ENCODE measurements at regions not wholly inside any gene's neighbourhood (a gene's known extent, or its start where the extent isn't known, plus 50 kb on each side); places are given as distances from the start of the nearest gene placed in this dataset.

DNA sequence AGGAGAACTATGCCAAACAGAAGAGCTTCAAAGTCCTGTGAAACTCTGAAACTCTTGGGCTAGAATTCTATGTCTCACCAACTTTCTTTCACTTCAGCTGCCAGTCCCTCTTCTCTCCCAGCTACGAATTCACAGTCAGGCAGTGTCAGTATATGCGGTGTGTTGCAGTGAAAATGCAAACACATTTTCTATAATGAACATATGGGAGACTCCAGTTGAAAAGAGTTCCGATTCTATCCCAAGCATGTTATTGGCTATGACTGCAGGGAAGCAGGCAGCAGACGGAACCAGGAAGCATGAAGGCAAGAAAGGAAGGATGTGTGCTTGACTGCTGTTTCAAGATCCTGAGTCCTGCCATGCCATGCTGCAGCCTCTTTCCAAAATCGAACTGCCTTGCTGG is 515.7 kb upstream of the TLE4 start:
- Mint-ChIP-seq H3K27ac (no peak overlapping the region), H3K4me1 (no peaks in the 10 kb centered on the region)
- TF ChIP-seq EZH2phosphoT487 (IDR thresholded peaks at IDR 0.05) (no peak), EZH2 (IDR thresholded peaks at IDR 0.05) (no peak)
- TF ChIP-seq, protein P1, sequence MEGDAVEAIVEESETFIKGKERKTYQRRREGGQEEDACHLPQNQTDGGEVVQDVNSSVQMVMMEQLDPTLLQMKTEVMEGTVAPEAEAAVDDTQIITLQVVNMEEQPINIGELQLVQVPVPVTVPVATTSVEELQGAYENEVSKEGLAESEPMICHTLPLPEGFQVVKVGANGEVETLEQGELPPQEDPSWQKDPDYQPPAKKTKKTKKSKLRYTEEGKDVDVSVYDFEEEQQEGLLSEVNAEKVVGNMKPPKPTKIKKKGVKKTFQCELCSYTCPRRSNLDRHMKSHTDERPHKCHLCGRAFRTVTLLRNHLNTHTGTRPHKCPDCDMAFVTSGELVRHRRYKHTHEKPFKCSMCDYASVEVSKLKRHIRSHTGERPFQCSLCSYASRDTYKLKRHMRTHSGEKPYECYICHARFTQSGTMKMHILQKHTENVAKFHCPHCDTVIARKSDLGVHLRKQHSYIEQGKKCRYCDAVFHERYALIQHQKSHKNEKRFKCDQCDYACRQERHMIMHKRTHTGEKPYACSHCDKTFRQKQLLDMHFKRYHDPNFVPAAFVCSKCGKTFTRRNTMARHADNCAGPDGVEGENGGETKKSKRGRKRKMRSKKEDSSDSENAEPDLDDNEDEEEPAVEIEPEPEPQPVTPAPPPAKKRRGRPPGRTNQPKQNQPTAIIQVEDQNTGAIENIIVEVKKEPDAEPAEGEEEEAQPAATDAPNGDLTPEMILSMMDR (IDR thresholded peaks at IDR 0.05), result no peak

DNA sequence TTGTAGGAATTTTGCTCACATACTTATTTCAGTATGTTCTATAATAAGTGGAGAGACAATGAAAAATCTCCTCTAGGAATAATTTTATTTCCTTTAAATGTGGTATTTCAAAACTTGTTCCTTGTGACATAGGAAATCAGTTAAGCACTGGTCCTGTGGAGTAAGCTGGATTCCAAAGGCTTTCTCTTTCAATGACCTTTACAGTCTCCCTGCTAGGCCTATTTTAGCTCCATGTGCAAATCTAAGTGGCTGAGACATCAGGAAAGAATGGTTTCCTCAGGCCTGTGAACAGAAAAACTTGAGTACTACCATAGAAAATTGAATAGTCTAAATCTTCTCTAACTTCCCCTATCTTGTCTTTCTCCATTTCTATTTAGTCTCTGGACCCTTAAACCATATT is 514.2 kb upstream of the TLE4 start:
- no peaks in the 10 kb centered on the region for H4K20me1 ChIP-seq (ENCODE audit: low read depth)
- H3K36me3 ChIP-seq, result no peaks in the 10 kb centered on the region
- TF ChIP-seq EZH2 (IDR thresholded peaks at IDR 0.05) (no peak), EZH2phosphoT487 (IDR thresholded peaks at IDR 0.05) (no peak)
- TF ChIP-seq, protein P1 (IDR thresholded peaks at IDR 0.05), result no peak
- H3K27ac ChIP-seq, result no peak overlapping the region
- no peak overlapping the region for H3K4me2 ChIP-seq
- H3K9ac ChIP-seq, result no peak overlapping the region
- DNase-seq (ENCODE audit: low spot score), result no peak
- no peaks in the 10 kb centered on the region for H3K4me1 ChIP-seq
- no peaks in the 10 kb centered on the region for H3F3A ChIP-seq (ENCODE audit: low read depth)
- H3K9me3 Mint-ChIP-seq, result peaks cover 3% of the 10 kb centered on the region
- H3K4me3 ChIP-seq, result no peak overlapping the region
- H3K27ac Mint-ChIP-seq, result no peak overlapping the region
- no peak overlapping the region for H2AFZ ChIP-seq (replicated peaks)
- H3K79me2 ChIP-seq (ENCODE audit: low read depth), result no peaks in the 10 kb centered on the region
- H3K9me3 ChIP-seq (ENCODE audit: low read depth), result no peaks in the 10 kb centered on the region
- no peaks in the 10 kb centered on the region for H3K36me3 Mint-ChIP-seq
- no peaks in the 10 kb centered on the region for H3K4me1 Mint-ChIP-seq
- H3K4me3 Mint-ChIP-seq, result no peak overlapping the region
- no peaks in the 10 kb centered on the region for H3K27me3 ChIP-seq
- no peaks in the 10 kb centered on the region for H3K27me3 Mint-ChIP-seq (ENCODE audit: insufficient read depth, low read depth)

More for the DNA sequence above, 515.7 kb upstream of the TLE4 start:
- H2AFZ ChIP-seq (replicated peaks), result no peak overlapping the region
- H4K20me1 ChIP-seq (ENCODE audit: low read depth), result no peaks in the 10 kb centered on the region
- no peaks in the 10 kb centered on the region for H3K27me3 Mint-ChIP-seq (ENCODE audit: insufficient read depth, low read depth)
- no peaks in the 10 kb centered on the region for H3F3A ChIP-seq (ENCODE audit: low read depth)
- no peak overlapping the region for H3K27ac ChIP-seq
- H3K4me3 Mint-ChIP-seq, result no peak overlapping the region
- H3K4me2 ChIP-seq, result no peak overlapping the region
- no peak overlapping the region for H3K9ac ChIP-seq
- H3K36me3 ChIP-seq, result no peaks in the 10 kb centered on the region
- no peaks in the 10 kb centered on the region for H3K79me2 ChIP-seq (ENCODE audit: low read depth)
- H3K36me3 Mint-ChIP-seq, result no peaks in the 10 kb centered on the region
- H3K4me3 ChIP-seq, result no peak overlapping the region
- no peak for DNase-seq (ENCODE audit: low spot score)
- peaks cover 3% of the 10 kb centered on the region for H3K9me3 Mint-ChIP-seq
- H3K4me1 ChIP-seq, result no peaks in the 10 kb centered on the region
- no peaks in the 10 kb centered on the region for H3K9me3 ChIP-seq (ENCODE audit: low read depth)
- no peaks in the 10 kb centered on the region for H3K27me3 ChIP-seq

DNA sequence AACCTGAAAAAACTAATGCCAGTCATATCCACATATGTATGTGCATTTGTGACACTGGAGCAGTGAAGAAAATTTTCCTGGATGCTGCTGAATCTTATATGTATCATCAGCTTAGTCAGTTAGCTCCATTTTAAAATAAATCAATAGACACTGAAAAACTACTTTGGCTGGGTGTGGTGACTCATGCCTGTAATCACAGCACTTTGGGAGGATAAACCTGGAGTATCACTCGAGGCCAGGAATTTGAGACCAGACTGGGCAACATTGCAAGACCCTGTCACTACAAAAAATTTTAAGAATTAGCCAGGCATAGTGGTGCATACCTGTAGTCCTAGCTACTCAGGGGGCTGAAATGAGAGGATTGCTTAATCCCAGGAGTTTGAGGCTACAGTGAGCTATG is 511.0 kb upstream of the TLE4 start:
- H2AFZ ChIP-seq (replicated peaks), result no peak overlapping the region

More for the DNA sequence above, 511.0 kb upstream of the TLE4 start:
- no peak overlapping the region for H3K4me2 ChIP-seq
- Mint-ChIP-seq H3K9me3 (peaks cover 3% of the 10 kb centered on the region), H3K4me1 (no peaks in the 10 kb centered on the region), H3K4me3 (no peak overlapping the region), H3K27ac (no peak overlapping the region), H3K27me3 (ENCODE audit: insufficient read depth, low read depth) (no peaks in the 10 kb centered on the region), H3K36me3 (no peaks in the 10 kb centered on the region)
- H4K20me1 ChIP-seq (ENCODE audit: low read depth), result no peaks in the 10 kb centered on the region
- TF ChIP-seq EZH2phosphoT487 (IDR thresholded peaks at IDR 0.05), result no peak
- TF ChIP-seq EZH2 (IDR thresholded peaks at IDR 0.05), result no peak
- TF ChIP-seq, protein P1 (IDR thresholded peaks at IDR 0.05), result no peak
- no peak overlapping the region for H3K4me3 ChIP-seq
- no peak overlapping the region for H3K27ac ChIP-seq
- no peaks in the 10 kb centered on the region for H3K4me1 ChIP-seq
- H3K9ac ChIP-seq, result no peak overlapping the region
- no peaks in the 10 kb centered on the region for H3K27me3 ChIP-seq
- no peak for DNase-seq (ENCODE audit: low spot score)
- no peaks in the 10 kb centered on the region for H3K36me3 ChIP-seq
- no peaks in the 10 kb centered on the region for H3K79me2 ChIP-seq (ENCODE audit: low read depth)
- no peaks in the 10 kb centered on the region for H3F3A ChIP-seq (ENCODE audit: low read depth)
- no peaks in the 10 kb centered on the region for H3K9me3 ChIP-seq (ENCODE audit: low read depth)
